SK-N-SH (cell line): ENCODE measurements at regions not wholly inside any gene's neighbourhood (a gene's known extent, or its start where the extent isn't known, plus 50 kb on each side); places are given as distances from the start of the nearest gene placed in this dataset.

Experiments used
- CTCF ChIA-PET: fragments of 300-600, 350-600 bp; formaldehyde crosslinking; extraction: SDS; loops from one replicate; lab custom pipeline; 2021; lab: Yijun Ruan, JAX
- POLR2A ChIA-PET: fragments of 350-600 bp; sonication (Branson Sonifier 250); formaldehyde crosslinking; extraction: SDS; loops from one replicate; lab custom pipeline; 2020; ENCODE audit warnings: antibody characterized with exemption, inconsistent platforms; lab: Yijun Ruan, JAX
- DNase-seq: peaks from one replicate; pipeline ENCODE4 v3.0.0; 2012
- H2AFZ ChIP-seq: fragments of 200-600 bp; sonication (generic); 2 replicates; pipeline ENCODE4 v1.8.1; 2016; ENCODE audit warnings: antibody characterized with exemption, mild to moderate bottlenecking, low read depth
- H3F3A ChIP-seq: fragments of 200-600 bp; sonication (generic); replicated peaks from 2 replicates; pipeline ENCODE3; 2016; ENCODE audit warnings: antibody characterized with exemption, mild to moderate bottlenecking; ENCODE audit not compliant: insufficient read depth
- H3K27ac ChIP-seq, 2 experiments: fragments of 200-500 bp in 1 of 2; fragments of 200-600 bp in 1 of 2; sonication (Bioruptor generic) in 1 of 2; sonication (generic), shearing (Covaris generic) in 1 of 2; 2 replicates each; pipeline versions ENCODE4 v1.5.1 to v1.6.1; 2014 to 2016; ENCODE audit warnings: low read depth in 2 of 2, inconsistent platforms in 1 of 2, low read length in 1 of 2, mild to moderate bottlenecking in 1 of 2, mixed read lengths in 1 of 2
- H3K27me3 ChIP-seq: fragments of 200-600 bp; sonication (generic), shearing (Covaris generic); 2 replicates; pipeline ENCODE4 v1.6.1; 2016; ENCODE audit warnings: mixed run types; ENCODE audit not compliant: insufficient read depth
- H3K36me3 ChIP-seq, 2 experiments: fragments of 200-500 bp in 1 of 2; fragments of 200-600 bp in 1 of 2; sonication (Bioruptor generic) in 1 of 2; sonication (generic) in 1 of 2; replicated peaks in 1 of 2; 2 replicates each; pipeline versions ENCODE3 to v1.5.1; 2014 to 2016; ENCODE audit warnings: low read length in 1 of 2, mild to moderate bottlenecking in 1 of 2; ENCODE audit not compliant: insufficient read depth in 2 of 2, control insufficient read depth in 1 of 2
- H3K4me1 ChIP-seq, 2 experiments: fragments of 200-500 bp in 1 of 2; fragments of 200-600 bp in 1 of 2; sonication (Bioruptor generic) in 1 of 2; sonication (generic), shearing (Covaris generic) in 1 of 2; 2 replicates each; pipeline versions ENCODE4 v1.5.1 to v1.6.1; 2014 to 2016; ENCODE audit warnings: low read depth in 1 of 2, low read length in 1 of 2, mixed run types in 1 of 2; ENCODE audit not compliant: insufficient read depth in 2 of 2, control insufficient read depth in 1 of 2
- H3K4me2 ChIP-seq: fragments of 200-600 bp; sonication (generic), shearing (Covaris generic); 2 replicates; pipeline ENCODE4 v1.6.1; 2017; ENCODE audit warnings: mixed run types
- H3K4me3 ChIP-seq, 2 experiments: fragments of 200-500 bp in 1 of 2; fragments of 200-600 bp in 1 of 2; sonication (Bioruptor generic) in 1 of 2; sonication (generic), shearing (Covaris generic) in 1 of 2; 2 replicates each; pipeline versions ENCODE4 v1.5.1 to v1.8.1; 2014 to 2016; ENCODE audit warnings: low read depth in 2 of 2, inconsistent platforms in 1 of 2, low read length in 1 of 2, mild to moderate bottlenecking in 1 of 2, mixed read lengths in 1 of 2, moderate library complexity in 1 of 2
- H3K79me2 ChIP-seq: fragments of 200-600 bp; sonication (generic); 2 replicates; pipeline ENCODE4 v1.8.1; 2017; ENCODE audit warnings: mild to moderate bottlenecking; ENCODE audit not compliant: insufficient read depth
- H3K9ac ChIP-seq: fragments of 200-600 bp; sonication (generic); 2 replicates; pipeline ENCODE4 v1.6.1; 2017; ENCODE audit warnings: mixed run types
- H3K9me2 ChIP-seq: fragments of 200-600 bp; sonication (generic); 2 replicates; pipeline ENCODE4 v1.6.1; 2017; ENCODE audit warnings: mixed run types
- H3K9me3 ChIP-seq: fragments of 200-600 bp; sonication (generic); 2 replicates; pipeline ENCODE4 v1.6.1; 2017; ENCODE audit warnings: mixed run types, mild to moderate bottlenecking, moderate library complexity
- H4K20me1 ChIP-seq: fragments of 200-600 bp; sonication (generic); 2 replicates; pipeline ENCODE4 v1.6.1; 2017; ENCODE audit warnings: mild to moderate bottlenecking, mixed run types; ENCODE audit not compliant: insufficient read depth
- CHD2 ChIP-seq: fragments of 150-350 bp; IDR thresholded peaks from 2 replicates; pipeline ENCODE4 v1.6.1; 2018; ENCODE audit warnings: low read length; ENCODE audit not compliant: partially characterized antibody
- EP300 ChIP-seq, 2 experiments: IDR thresholded peaks; 2 replicates each; pipeline versions ENCODE4 v1.4.0 to v1.6.1; 2012; ENCODE audit warnings: borderline replicate concordance in 1 of 2, low read depth in 1 of 2, low read length in 1 of 2
- FOXJ3 ChIP-seq: sonication (generic); formaldehyde crosslinking; IDR thresholded peaks from 2 replicates; pipeline ENCODE4 v1.5.1; 2020; ENCODE audit warnings: mild to moderate bottlenecking, missing genetic modification reagents
- FOXM1 ChIP-seq: IDR thresholded peaks from 2 replicates; pipeline ENCODE4 v1.4.0; 2012; ENCODE audit warnings: low read depth, mild to moderate bottlenecking
- GABPA ChIP-seq: IDR thresholded peaks from 2 replicates; pipeline ENCODE4 v1.4.0; 2012; ENCODE audit warnings: low read depth, mild to moderate bottlenecking
- JUND ChIP-seq: IDR thresholded peaks from 2 replicates; pipeline ENCODE4 v1.4.0; 2012
- MEF2A ChIP-seq: IDR thresholded peaks from 2 replicates; pipeline ENCODE4 v1.4.0; 2012; ENCODE audit warnings: low read depth, borderline replicate concordance
- MXI1 ChIP-seq: IDR thresholded peaks from 2 replicates; pipeline ENCODE4 v1.6.1; 2012; ENCODE audit warnings: mild to moderate bottlenecking, low read depth, low read length, improper control_type of control experiment
- POLR2AphosphoS5 ChIP-seq: IDR thresholded peaks from 2 replicates; pipeline ENCODE4 v1.6.1; 2012; ENCODE audit warnings: low read depth, low read length
- RAD21 ChIP-seq: IDR thresholded peaks from 2 replicates; pipeline ENCODE4 v1.6.1; 2012; ENCODE audit warnings: mild to moderate bottlenecking, low read length
- RCOR1 ChIP-seq: fragments of 150-350 bp; IDR thresholded peaks from 2 replicates; pipeline ENCODE4 v1.6.1; 2017; ENCODE audit warnings: antibody characterized with exemption, low read length
- RFX5 ChIP-seq: IDR thresholded peaks from 2 replicates; pipeline ENCODE4 v1.6.1; 2012; ENCODE audit warnings: mild to moderate bottlenecking, improper control_type of control experiment, low read length
- SIN3A ChIP-seq: IDR thresholded peaks from 2 replicates; pipeline ENCODE4 v1.6.1; 2012; ENCODE audit warnings: low read depth, mild to moderate bottlenecking, low read length, moderate library complexity, borderline replicate concordance
- TCF12 ChIP-seq: IDR thresholded peaks from 2 replicates; pipeline ENCODE4 v1.4.0; 2012
- YY1 ChIP-seq: IDR thresholded peaks from 2 replicates; pipeline ENCODE4 v1.4.0; 2012; ENCODE audit warnings: low read depth, mild to moderate bottlenecking
- whole genome bisulfite sequencing: methylation state at CpG from one replicate; pipeline ENCODE4 v1.1.6; 2017; ENCODE audit warnings: low lambda C conversion rate; 5-methylcytosine and 5-hydroxymethylcytosine counted together
- TF ChIP-seq, protein P1 (sequence below): IDR thresholded peaks from 2 replicates; pipeline ENCODE4 v1.4.0; 2012; ENCODE audit warnings: low read depth, borderline replicate concordance
- TF ChIP-seq, protein P2 (sequence below): IDR thresholded peaks from 2 replicates; pipeline ENCODE4 v1.4.0; 2012; ENCODE audit warnings: low read depth
- TF ChIP-seq, protein P3 (sequence below): fragments of 150-350 bp; IDR thresholded peaks from 2 replicates; pipeline ENCODE4 v1.6.1; 2016; ENCODE audit warnings: mild to moderate bottlenecking, low read depth, low read length

DNA sequence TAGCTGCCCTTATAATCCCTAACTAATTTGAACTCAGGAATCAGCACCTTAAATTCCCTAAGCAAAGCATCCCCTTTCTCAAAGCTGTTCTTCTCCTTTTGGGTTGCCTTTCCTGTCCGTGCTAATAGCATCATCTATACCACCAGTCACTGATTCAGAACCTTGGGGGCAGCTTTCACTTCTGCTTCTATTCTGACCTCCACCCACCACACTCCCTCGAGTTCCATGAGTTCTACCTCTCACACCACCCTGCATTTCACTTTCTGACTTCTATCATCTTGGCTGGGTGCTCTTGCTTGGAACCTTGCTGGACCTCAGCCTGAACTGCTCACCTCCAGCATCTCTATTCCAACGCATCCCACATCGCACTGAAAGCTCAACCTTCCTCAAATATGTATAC lies 55.4 kb upstream of the KCNMB2 start:
- Histone ChIP-seq H3K27ac (no peak overlapping the region), H2AFZ (no peak overlapping the region), H3F3A (no peaks in the 10 kb centered on the region), H3K9me2 (no peaks in the 10 kb centered on the region), H3K79me2 (no peaks in the 10 kb centered on the region), H3K4me1 (peaks cover 0 to 7% of the 10 kb centered on the region in 2 experiments; a peak in 1 of 4 replicates), H3K4me3 (no peak overlapping the region), H3K27me3 (0 out of 2 replicates have a peak, but pooled peaks cover 4% of the 10 kb centered on the region), H3K9me3 (no peaks in the 10 kb centered on the region), H3K9ac (no peak overlapping the region), H3K4me2 (no peak overlapping the region), H3K36me3 (no peaks in the 10 kb centered on the region), H4K20me1 (no peaks in the 10 kb centered on the region)
- CTCF ChIA-PET = no interaction called here
- WGBS = 43% methylated on average over 4 of the region's 4 CpGs
- POLR2A ChIA-PET = no interaction called here
- DNase-seq = no peak
- TF ChIP-seq FOXM1 (no peak), SIN3A (no peak), MEF2A (no peak), GABPA (no peak), JUND (no peak), POLR2AphosphoS5 (no peak), CHD2 (no peak)

DNA sequence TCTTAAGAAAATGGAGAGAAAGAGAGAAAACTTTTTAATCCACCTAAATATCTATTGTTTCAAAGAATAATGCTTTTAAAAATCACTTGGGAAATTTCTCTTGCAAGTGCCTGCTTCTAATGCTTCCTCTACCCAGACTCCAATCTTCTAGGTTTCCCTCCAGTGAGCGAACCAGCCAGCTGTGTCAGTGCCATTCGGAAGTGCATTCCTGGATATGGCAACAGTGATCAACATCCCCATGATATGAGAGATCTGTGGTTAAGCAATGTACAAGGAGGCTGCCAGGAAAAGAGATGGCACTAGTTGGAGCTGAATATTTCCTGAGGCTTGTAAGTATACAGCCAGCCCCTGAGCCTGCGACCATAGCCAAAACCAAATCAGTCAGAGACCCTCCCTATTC lies 53.3 kb upstream of the KCNMB2 start:
- H3K9me2 ChIP-seq = no peaks in the 10 kb centered on the region
- CTCF ChIA-PET = no interaction called here
- POLR2A ChIA-PET = no interaction called here
- H3K4me2 ChIP-seq = no peak overlapping the region
- no peak overlapping the region for H3K9ac ChIP-seq
- H3K79me2 ChIP-seq = no peaks in the 10 kb centered on the region
- no peaks in the 10 kb centered on the region for H3K36me3 ChIP-seq
- no peaks in the 10 kb centered on the region for H4K20me1 ChIP-seq
- WGBS = 52% methylated on average over 3 of the region's 3 CpGs
- H2AFZ ChIP-seq = no peak overlapping the region
- H3K27ac ChIP-seq = no peak overlapping the region
- no peaks in the 10 kb centered on the region for H3K9me3 ChIP-seq
- peaks cover 0 to 7% of the 10 kb centered on the region in 2 experiments; a peak in 1 of 4 replicates for H3K4me1 ChIP-seq
- no peak for DNase-seq
- 0 out of 2 replicates have a peak, but pooled peaks cover 4% of the 10 kb centered on the region for H3K27me3 ChIP-seq
- no peaks in the 10 kb centered on the region for H3F3A ChIP-seq
- H3K4me3 ChIP-seq = no peak overlapping the region
- no peak for TF ChIP-seq RFX5
- no peak for TF ChIP-seq POLR2AphosphoS5
- TF ChIP-seq, protein P1, sequence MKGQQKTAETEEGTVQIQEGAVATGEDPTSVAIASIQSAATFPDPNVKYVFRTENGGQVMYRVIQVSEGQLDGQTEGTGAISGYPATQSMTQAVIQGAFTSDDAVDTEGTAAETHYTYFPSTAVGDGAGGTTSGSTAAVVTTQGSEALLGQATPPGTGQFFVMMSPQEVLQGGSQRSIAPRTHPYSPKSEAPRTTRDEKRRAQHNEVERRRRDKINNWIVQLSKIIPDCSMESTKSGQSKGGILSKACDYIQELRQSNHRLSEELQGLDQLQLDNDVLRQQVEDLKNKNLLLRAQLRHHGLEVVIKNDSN = no peak
- TF ChIP-seq RCOR1 = no peak
- TF ChIP-seq MEF2A = no peak
- TF ChIP-seq, protein P2, sequence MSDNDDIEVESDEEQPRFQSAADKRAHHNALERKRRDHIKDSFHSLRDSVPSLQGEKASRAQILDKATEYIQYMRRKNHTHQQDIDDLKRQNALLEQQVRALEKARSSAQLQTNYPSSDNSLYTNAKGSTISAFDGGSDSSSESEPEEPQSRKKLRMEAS = no peak
- no peak for TF ChIP-seq EP300 (IDR thresholded peaks at IDR 0.05; ENCODE audit: borderline replicate concordance in 1 of 2, low read depth in 1 of 2, low read length in 1 of 2)

DNA sequence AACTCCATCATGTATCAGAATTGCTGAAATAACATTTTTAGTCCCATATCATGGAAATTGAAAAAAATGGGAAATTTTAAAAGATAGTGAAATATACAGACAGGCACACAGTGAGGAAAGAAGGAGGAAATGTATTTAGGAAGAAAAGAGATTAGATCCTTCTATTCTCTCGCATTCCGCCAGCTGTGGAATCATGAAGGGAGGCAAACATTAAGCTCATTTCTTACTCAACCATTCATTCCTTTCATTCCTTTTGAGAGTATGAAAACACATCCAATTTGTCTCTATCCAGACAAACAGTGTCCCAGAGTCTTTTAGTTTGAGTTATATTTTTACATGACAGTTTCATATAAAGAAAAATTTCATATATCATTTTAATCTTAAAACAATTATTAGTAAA lies 52.5 kb upstream of the KCNMB2 start:
- WGBS = 83% methylated on average over 2 of the region's 2 CpGs
- Histone ChIP-seq H3K79me2 (no peaks in the 10 kb centered on the region), H3K9me2 (no peaks in the 10 kb centered on the region), H3F3A (no peaks in the 10 kb centered on the region), H3K27me3 (0 out of 2 replicates have a peak, but pooled peaks cover 4% of the 10 kb centered on the region), H3K27ac (no peak overlapping the region), H2AFZ (no peak overlapping the region), H3K4me2 (no peak overlapping the region), H3K4me1 (peaks cover 0 to 7% of the 10 kb centered on the region in 2 experiments; a peak in 1 of 4 replicates), H3K4me3 (no peak overlapping the region), H3K9me3 (no peaks in the 10 kb centered on the region), H3K9ac (no peak overlapping the region), H4K20me1 (no peaks in the 10 kb centered on the region), H3K36me3 (no peaks in the 10 kb centered on the region)
- no peak for DNase-seq
- no peak for TF ChIP-seq RAD21
- no peak for TF ChIP-seq TCF12
- no peak for TF ChIP-seq RFX5
- no peak for TF ChIP-seq YY1
- TF ChIP-seq FOXJ3 = no peak
- TF ChIP-seq, protein P3, sequence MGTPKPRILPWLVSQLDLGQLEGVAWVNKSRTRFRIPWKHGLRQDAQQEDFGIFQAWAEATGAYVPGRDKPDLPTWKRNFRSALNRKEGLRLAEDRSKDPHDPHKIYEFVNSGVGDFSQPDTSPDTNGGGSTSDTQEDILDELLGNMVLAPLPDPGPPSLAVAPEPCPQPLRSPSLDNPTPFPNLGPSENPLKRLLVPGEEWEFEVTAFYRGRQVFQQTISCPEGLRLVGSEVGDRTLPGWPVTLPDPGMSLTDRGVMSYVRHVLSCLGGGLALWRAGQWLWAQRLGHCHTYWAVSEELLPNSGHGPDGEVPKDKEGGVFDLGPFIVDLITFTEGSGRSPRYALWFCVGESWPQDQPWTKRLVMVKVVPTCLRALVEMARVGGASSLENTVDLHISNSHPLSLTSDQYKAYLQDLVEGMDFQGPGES = no peak
- TF ChIP-seq CHD2 = no peak
- TF ChIP-seq MXI1 = no peak
- POLR2A ChIA-PET = no interaction called here
- CTCF ChIA-PET = no interaction called here
